AG04450 (cell line): ENCODE measurements at regions not wholly inside any gene's neighbourhood (a gene's known extent, or its start where the extent isn't known, plus 50 kb on each side); places are given as distances from the start of the nearest gene placed in this dataset.
"Not testable (repeated sequence)": the region's sequence is repeated elsewhere in the genome, so short reads cannot be mapped to it uniquely, and the experiment has no call there.

Source experiments
- CTCF ChIA-PET: fragments of 300-600, 350-600 bp; formaldehyde crosslinking; extraction: SDS; loops from one replicate; lab custom pipeline; 2022; ENCODE audit warnings: antibody characterized with exemption, inconsistent platforms; lab: Charles Lee
- POLR2A ChIA-PET: fragments of 350-600 bp; formaldehyde crosslinking; extraction: SDS; loops from one replicate; lab custom pipeline; 2021; ENCODE audit warnings: antibody characterized with exemption, inconsistent platforms; lab: Yijun Ruan, JAX
- DNase-seq: peaks from one replicate; pipeline ENCODE4 v3.0.0-alpha.2; 2011; ENCODE audit warnings: low read depth, low spot score
- H3K27ac ChIP-seq: one replicate; pipeline ENCODE4 v1.5.1; 2012; ENCODE audit warnings: low read depth, low read length, control low read depth
- H3K27me3 ChIP-seq: one replicate; pipeline ENCODE4 v1.6.0; 2012; ENCODE audit warnings: low read length; ENCODE audit not compliant: control insufficient read depth, insufficient read depth
- H3K4me3 ChIP-seq: 2 replicates; pipeline ENCODE4 v1.5.1; 2011; ENCODE audit warnings: mild to moderate bottlenecking, low read depth, low read length, control low read depth
- H3K9me3 ChIP-seq: 2 replicates; pipeline ENCODE4 v1.5.1; 2012; ENCODE audit warnings: low read length; ENCODE audit not compliant: control insufficient read depth, insufficient read depth
- CTCF ChIP-seq: IDR thresholded peaks from 2 replicates; pipeline ENCODE4 v1.5.1; 2011; ENCODE audit warnings: low read depth, low read length, control low read depth, inconsistent platforms

- Histone ChIP-seq H3K27me3 (no peaks in the 10 kb centered on the region), H3K9me3 (no peaks in the 10 kb centered on the region), H3K27ac (no peak overlapping the region), H3K4me3 (no peak overlapping the region)
- POLR2A ChIA-PET = no interaction called here
- CTCF ChIA-PET = no interaction called here
- DNase-seq = no peak
- TF ChIP-seq CTCF = no peak
Measured at GRCh38 chr2:60213865-60214625, 339.4 kb downstream of the BCL11A start.

- H3K27ac ChIP-seq = no peak overlapping the region
- no peaks in the 10 kb centered on the region for H3K9me3 ChIP-seq
- no peaks in the 10 kb centered on the region for H3K27me3 ChIP-seq
- no peak overlapping the region for H3K4me3 ChIP-seq
- ChIA-PET CTCF (no interaction called here), POLR2A (no interaction called here)
- TF ChIP-seq CTCF = no peak
- DNase-seq = no peak
Measured at GRCh38 chr2:60212181-60212945, 341.1 kb downstream of the BCL11A start.

GRCh38 chr2:60189006-60189405 lies 364.4 kb downstream of the BCL11A start:
- H3K27me3 ChIP-seq, H3K4me3 ChIP-seq, H3K9me3 ChIP-seq, H3K27ac ChIP-seq, POLR2A ChIA-PET, DNase-seq, CTCF ChIA-PET: not testable (repeated sequence)

GRCh38 chr2:60175290-60175689 lies 378.2 kb downstream of the BCL11A start:
- CTCF ChIA-PET = no interaction called here
- no peaks in the 10 kb centered on the region for H3K9me3 ChIP-seq
- H3K27ac ChIP-seq = no peak overlapping the region
- DNase-seq = no peak
- no peak for TF ChIP-seq CTCF
- H3K4me3 ChIP-seq = no peak overlapping the region
- H3K27me3 ChIP-seq = no peaks in the 10 kb centered on the region
- POLR2A ChIA-PET = no interaction called here

- H3K27ac ChIP-seq = no peak overlapping the region
- DNase-seq = no peak
- ChIA-PET CTCF (no interaction called here), POLR2A (interaction anchor here (0.7 kb wide), 1 partner anchor 8 kb away, joined by 3 read pairs; no protein-coding TSS in a partner anchor)
- H3K9me3 ChIP-seq = no peaks in the 10 kb centered on the region
- no peak overlapping the region for H3K4me3 ChIP-seq
- TF ChIP-seq CTCF = no peak
- no peaks in the 10 kb centered on the region for H3K27me3 ChIP-seq
Measured at GRCh38 chr2:60174146-60174545, 379.3 kb downstream of the BCL11A start.
